Heart left ventricle (tissue), 13 donors: ENCODE measurements at regions not wholly inside any gene's neighbourhood (a gene's known extent, or its start where the extent isn't known, plus 50 kb on each side); places are given as distances from the start of the nearest gene placed in this dataset.

ENCODE experiments used
- POLR2A ChIP-seq, 2 donors: fragments of 450-650 bp; IDR thresholded peaks; one replicate each; pipeline ENCODE4 v1.6.1; 2017; ENCODE audit warnings: antibody characterized with exemption in 2 of 2, mild to moderate bottlenecking in 2 of 2, moderate library complexity in 2 of 2
- TF ChIP-seq, protein P1 (sequence below), 12 donors: fragments of 200-600 bp; sonication (generic) in 4 of 12; IDR thresholded peaks; one replicate each; pipeline versions ENCODE4 v1.5.0 to v1.8.0; 2018 to 2022; ENCODE audit warnings: antibody characterized with exemption in 12 of 12, mild to moderate bottlenecking in 5 of 12
- donor health status: ischemic (EF 13 %, LVEDD 7.1; RV severe dilation, severe dysfunction).
- donor health status: DM: no; HTN: yes; CAD: no.
- donor health status: DM: no; HTN: no; CAD: no.
- donor health status: ischemic (EF 25% LVEDD 6.9; RV normal size, moderate dysfunction).
- donor health status: ischemic (EF 25% LVEDD 5.7; RV mildly dilated, moderate dysfunction).
- donor health status: ischemic (EF 35%, LVEDD 5.7; RV mildly dilated, moderate dysfunction).
- donor health status: nonischemic (EF 11% LVEDD 7.7; RV severe dilation, severe dysfunction).
- donor health status: DM: yes; HTN: yes; CAD: no.
- donor health status: PGD.
- donor health status: ischemic (EF 29% LVEDD 5.4; RV normal size, mild dysfunction).
- donor health status: nonischemic (EF 23%, LVEDD 6.1; RV moderate dilation, normal function).

GRCh38 chr10:56679578-56679977 lies 318.5 kb upstream of the ZWINT start:
- TF ChIP-seq, protein P1, sequence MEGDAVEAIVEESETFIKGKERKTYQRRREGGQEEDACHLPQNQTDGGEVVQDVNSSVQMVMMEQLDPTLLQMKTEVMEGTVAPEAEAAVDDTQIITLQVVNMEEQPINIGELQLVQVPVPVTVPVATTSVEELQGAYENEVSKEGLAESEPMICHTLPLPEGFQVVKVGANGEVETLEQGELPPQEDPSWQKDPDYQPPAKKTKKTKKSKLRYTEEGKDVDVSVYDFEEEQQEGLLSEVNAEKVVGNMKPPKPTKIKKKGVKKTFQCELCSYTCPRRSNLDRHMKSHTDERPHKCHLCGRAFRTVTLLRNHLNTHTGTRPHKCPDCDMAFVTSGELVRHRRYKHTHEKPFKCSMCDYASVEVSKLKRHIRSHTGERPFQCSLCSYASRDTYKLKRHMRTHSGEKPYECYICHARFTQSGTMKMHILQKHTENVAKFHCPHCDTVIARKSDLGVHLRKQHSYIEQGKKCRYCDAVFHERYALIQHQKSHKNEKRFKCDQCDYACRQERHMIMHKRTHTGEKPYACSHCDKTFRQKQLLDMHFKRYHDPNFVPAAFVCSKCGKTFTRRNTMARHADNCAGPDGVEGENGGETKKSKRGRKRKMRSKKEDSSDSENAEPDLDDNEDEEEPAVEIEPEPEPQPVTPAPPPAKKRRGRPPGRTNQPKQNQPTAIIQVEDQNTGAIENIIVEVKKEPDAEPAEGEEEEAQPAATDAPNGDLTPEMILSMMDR (IDR thresholded peaks at IDR 0.05): no peak
- no peak for TF ChIP-seq POLR2A (IDR thresholded peaks at IDR 0.05)
